GM12875 (cell line): ENCODE measurements at regions not wholly inside any gene's neighbourhood (a gene's known extent, or its start where the extent isn't known, plus 50 kb on each side); places are given as distances from the start of the nearest gene placed in this dataset.
"Not testable (repeated sequence)": the region's sequence is repeated elsewhere in the genome, so short reads cannot be mapped to it uniquely, and the experiment has no call there.

Source experiments
- H3K4me3 ChIP-seq: one replicate; pipeline ENCODE4 v1.5.1; 2011; ENCODE audit warnings: low read depth, low read length, control low read depth
- CTCF ChIP-seq: IDR thresholded peaks from 2 replicates; pipeline ENCODE4 v1.5.1; 2011; ENCODE audit warnings: low read depth, mild to moderate bottlenecking, control low read depth, inconsistent platforms, low read length, moderate library complexity, borderline replicate concordance; ENCODE audit not compliant: insufficient read depth

GRCh38 chr14:87241018-87241768 is 751.8 kb downstream of the GALC start:
- no peak for TF ChIP-seq CTCF
- H3K4me3 ChIP-seq = no peak overlapping the region

GRCh38 chr14:87240319-87240718 is 752.7 kb downstream of the GALC start:
- not testable (repeated sequence) for H3K4me3 ChIP-seq

GRCh38 chr14:87233806-87234384 is 759.1 kb downstream of the GALC start:
- no peak for TF ChIP-seq CTCF
- no peak overlapping the region for H3K4me3 ChIP-seq

GRCh38 chr14:87233266-87233665 is 759.7 kb downstream of the GALC start:
- TF ChIP-seq CTCF = no peak

GRCh38 chr14:87231336-87232026 is 761.5 kb downstream of the GALC start:
- no peak for TF ChIP-seq CTCF
- H3K4me3 ChIP-seq = no peak overlapping the region

More at GRCh38 chr14:87233266-87233665, 759.7 kb downstream of the GALC start:
- no peak overlapping the region for H3K4me3 ChIP-seq

GRCh38 chr14:87230726-87231125 is 762.3 kb downstream of the GALC start:
- H3K4me3 ChIP-seq = no peak overlapping the region
- TF ChIP-seq CTCF = no peak

GRCh38 chr14:87229131-87229530 is 763.9 kb downstream of the GALC start:
- TF ChIP-seq CTCF = no peak
- no peak overlapping the region for H3K4me3 ChIP-seq
